KMS-11 (cell line): ENCODE measurements at regions not wholly inside any gene's neighbourhood (a gene's known extent, or its start where the extent isn't known, plus 50 kb on each side); places are given as distances from the start of the nearest gene placed in this dataset.

Source experiments
- H2AFZ ChIP-seq: fragments of 200-600 bp; sonication (generic); 2 replicates; pipeline ENCODE4 v1.6.1; 2016; ENCODE audit warnings: antibody characterized with exemption, mixed run types, low read depth
- H3K27ac ChIP-seq: fragments of 200-600 bp; sonication (generic); 2 replicates; pipeline ENCODE4 v1.6.1; 2016; ENCODE audit warnings: mild to moderate bottlenecking, mixed run types
- H3K27me3 ChIP-seq: fragments of 200-600 bp; sonication (generic); 2 replicates; pipeline ENCODE4 v1.6.1; 2017; ENCODE audit warnings: mild to moderate bottlenecking, low read depth, mixed run types, moderate library complexity; ENCODE audit not compliant: insufficient read depth
- H3K36me3 ChIP-seq: fragments of 200-600 bp; sonication (generic); 2 replicates; pipeline ENCODE4 v1.6.1; 2017; ENCODE audit warnings: mild to moderate bottlenecking, mixed run types; ENCODE audit not compliant: insufficient read depth
- H3K4me1 ChIP-seq: fragments of 200-600 bp; sonication (generic); 2 replicates; pipeline ENCODE4 v1.6.1; 2016; ENCODE audit warnings: mild to moderate bottlenecking, low read depth, mixed run types; ENCODE audit not compliant: poor library complexity, severe bottlenecking
- H3K4me2 ChIP-seq: fragments of 200-600 bp; sonication (generic); 2 replicates; pipeline ENCODE4 v1.7.0; 2016; ENCODE audit warnings: mild to moderate bottlenecking, mixed run types
- H3K4me3 ChIP-seq: fragments of 200-600 bp; sonication (generic); IDR thresholded peaks from 2 replicates; pipeline ENCODE4 v1.6.1; 2017; ENCODE audit warnings: low read depth, low read length, mixed read lengths; ENCODE audit not compliant: insufficient read depth
- H3K79me2 ChIP-seq: fragments of 200-600 bp; sonication (generic); 2 replicates; pipeline ENCODE4 v1.6.1; 2016; ENCODE audit warnings: low read depth, mixed run types; ENCODE audit not compliant: insufficient read depth
- H3K9ac ChIP-seq: fragments of 200-600 bp; sonication (generic); 2 replicates; pipeline ENCODE4 v1.6.1; 2016; ENCODE audit warnings: mild to moderate bottlenecking, mixed run types
- H4K20me1 ChIP-seq: fragments of 200-600 bp; sonication (generic); 2 replicates; pipeline ENCODE4 v1.6.1; 2016; ENCODE audit warnings: mild to moderate bottlenecking, mixed run types; ENCODE audit not compliant: insufficient read depth
- CTCF ChIP-seq: fragments of 200-600 bp; sonication (generic); conservative IDR thresholded peaks from 2 replicates; pipeline ENCODE4 v1.6.1; 2017; ENCODE audit warnings: low read depth, mild to moderate bottlenecking, antibody characterized with exemption, low read length, moderate library complexity, mixed read lengths

- no peaks in the 10 kb centered on the region for H3K79me2 ChIP-seq
- no peak overlapping the region for H3K4me3 ChIP-seq
- no peaks in the 10 kb centered on the region for H3K36me3 ChIP-seq
- H3K9ac ChIP-seq: no peak overlapping the region
- no peaks in the 10 kb centered on the region for H3K4me1 ChIP-seq
- no peaks in the 10 kb centered on the region for H4K20me1 ChIP-seq
- no peak overlapping the region for H3K27ac ChIP-seq
- H2AFZ ChIP-seq: no peak overlapping the region
- no peak for TF ChIP-seq CTCF
- H3K4me2 ChIP-seq: no peak overlapping the region
- no peaks in the 10 kb centered on the region for H3K27me3 ChIP-seq
These were observed 377.2 kb downstream of the LRATD1 start for GRCh38 chr2:15009681-15010080.

- TF ChIP-seq CTCF: no peak
These were observed 377.8 kb downstream of the LRATD1 start for GRCh38 chr2:15010346-15010745.

GRCh38 chr2:15018814-15019213 lies 386.3 kb downstream of the LRATD1 start:
- H4K20me1 ChIP-seq: no peaks in the 10 kb centered on the region
- H3K27me3 ChIP-seq: no peaks in the 10 kb centered on the region
- H3K4me1 ChIP-seq: no peaks in the 10 kb centered on the region
- no peak overlapping the region for H3K4me2 ChIP-seq
- H3K36me3 ChIP-seq: no peaks in the 10 kb centered on the region
- no peaks in the 10 kb centered on the region for H3K79me2 ChIP-seq
- H3K4me3 ChIP-seq: no peak overlapping the region
- no peak overlapping the region for H3K9ac ChIP-seq
- no peak for TF ChIP-seq CTCF
- H2AFZ ChIP-seq: no peak overlapping the region
- no peak overlapping the region for H3K27ac ChIP-seq

More at GRCh38 chr2:15010346-15010745, 377.8 kb downstream of the LRATD1 start:
- H3K36me3 ChIP-seq: no peaks in the 10 kb centered on the region
- no peak overlapping the region for H3K4me2 ChIP-seq
- no peak overlapping the region for H3K27ac ChIP-seq
- H3K4me1 ChIP-seq: no peaks in the 10 kb centered on the region
- no peaks in the 10 kb centered on the region for H4K20me1 ChIP-seq
- no peaks in the 10 kb centered on the region for H3K79me2 ChIP-seq
- H3K4me3 ChIP-seq: no peak overlapping the region
- H3K9ac ChIP-seq: no peak overlapping the region
- no peak overlapping the region for H2AFZ ChIP-seq
- no peaks in the 10 kb centered on the region for H3K27me3 ChIP-seq

GRCh38 chr2:15023221-15023620 lies 390.7 kb downstream of the LRATD1 start:
- no peaks in the 10 kb centered on the region for H3K27me3 ChIP-seq
- H3K27ac ChIP-seq: no peak overlapping the region
- no peak for TF ChIP-seq CTCF
- no peaks in the 10 kb centered on the region for H3K4me1 ChIP-seq
- H3K4me3 ChIP-seq: no peak overlapping the region
- H3K4me2 ChIP-seq: no peak overlapping the region
- no peaks in the 10 kb centered on the region for H3K79me2 ChIP-seq
- H3K36me3 ChIP-seq: no peaks in the 10 kb centered on the region
- no peaks in the 10 kb centered on the region for H4K20me1 ChIP-seq
- H2AFZ ChIP-seq: no peak overlapping the region
- H3K9ac ChIP-seq: no peak overlapping the region
